ENCODE measurements at regions not wholly inside any gene's neighbourhood (a gene's known extent, or its start where the extent isn't known, plus 50 kb on each side); places are given as distances from the start of the nearest gene placed in this dataset.

GRCh38 chr7:94258418-94259300 lies 136.0 kb upstream of the COL1A2 start (continued):
- TF ChIP-seq, protein P1, sequence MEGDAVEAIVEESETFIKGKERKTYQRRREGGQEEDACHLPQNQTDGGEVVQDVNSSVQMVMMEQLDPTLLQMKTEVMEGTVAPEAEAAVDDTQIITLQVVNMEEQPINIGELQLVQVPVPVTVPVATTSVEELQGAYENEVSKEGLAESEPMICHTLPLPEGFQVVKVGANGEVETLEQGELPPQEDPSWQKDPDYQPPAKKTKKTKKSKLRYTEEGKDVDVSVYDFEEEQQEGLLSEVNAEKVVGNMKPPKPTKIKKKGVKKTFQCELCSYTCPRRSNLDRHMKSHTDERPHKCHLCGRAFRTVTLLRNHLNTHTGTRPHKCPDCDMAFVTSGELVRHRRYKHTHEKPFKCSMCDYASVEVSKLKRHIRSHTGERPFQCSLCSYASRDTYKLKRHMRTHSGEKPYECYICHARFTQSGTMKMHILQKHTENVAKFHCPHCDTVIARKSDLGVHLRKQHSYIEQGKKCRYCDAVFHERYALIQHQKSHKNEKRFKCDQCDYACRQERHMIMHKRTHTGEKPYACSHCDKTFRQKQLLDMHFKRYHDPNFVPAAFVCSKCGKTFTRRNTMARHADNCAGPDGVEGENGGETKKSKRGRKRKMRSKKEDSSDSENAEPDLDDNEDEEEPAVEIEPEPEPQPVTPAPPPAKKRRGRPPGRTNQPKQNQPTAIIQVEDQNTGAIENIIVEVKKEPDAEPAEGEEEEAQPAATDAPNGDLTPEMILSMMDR (IDR thresholded peaks at IDR 0.05): no peak
- TF ChIP-seq FOXM1 (IDR thresholded peaks at IDR 0.05; ENCODE audit: low read depth): no peak
- TF ChIP-seq FOXJ3 (CRISPR knock-in tag; IDR thresholded peaks at IDR 0.05): no peak
- no peak for TF ChIP-seq FOSL2 (IDR thresholded peaks at IDR 0.05; ENCODE audit: borderline replicate concordance, low read depth)
- TF ChIP-seq EP300 (IDR thresholded peaks at IDR 0.05; ENCODE audit: borderline replicate concordance in 1 of 2, low read depth in 1 of 2, low read length in 1 of 2): peak in 1 of 2 experiments; percentile 85; a peak in 1 of 4 replicates
- no peak for TF ChIP-seq REST (IDR thresholded peaks at IDR 0.05; ENCODE audit: low read depth, low read length)
- no peak for TF ChIP-seq GATA2 (CRISPR knock-in tag; IDR thresholded peaks at IDR 0.05)
- TF ChIP-seq MXI1 (IDR thresholded peaks at IDR 0.05; ENCODE audit: low read depth, low read length): peak; percentile 90
- TF ChIP-seq TEAD4 (IDR thresholded peaks at IDR 0.05; ENCODE audit: borderline replicate concordance, insufficient read depth): no peak
- TF ChIP-seq EZH2phosphoT487 (IDR thresholded peaks at IDR 0.05; ENCODE audit: borderline replicate concordance, low read depth): no peak
- TF ChIP-seq ELF1 (IDR thresholded peaks at IDR 0.05): no peak
- TF ChIP-seq NRF1 (IDR thresholded peaks at IDR 0.05; ENCODE audit: low read depth, low read length): no peak
- TF ChIP-seq SIN3A (IDR thresholded peaks at IDR 0.05; ENCODE audit: borderline replicate concordance, low read depth, low read length): no peak
- TF ChIP-seq, protein P2, sequence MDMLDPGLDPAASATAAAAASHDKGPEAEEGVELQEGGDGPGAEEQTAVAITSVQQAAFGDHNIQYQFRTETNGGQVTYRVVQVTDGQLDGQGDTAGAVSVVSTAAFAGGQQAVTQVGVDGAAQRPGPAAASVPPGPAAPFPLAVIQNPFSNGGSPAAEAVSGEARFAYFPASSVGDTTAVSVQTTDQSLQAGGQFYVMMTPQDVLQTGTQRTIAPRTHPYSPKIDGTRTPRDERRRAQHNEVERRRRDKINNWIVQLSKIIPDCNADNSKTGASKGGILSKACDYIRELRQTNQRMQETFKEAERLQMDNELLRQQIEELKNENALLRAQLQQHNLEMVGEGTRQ (IDR thresholded peaks at IDR 0.05; ENCODE audit: borderline replicate concordance, low read depth, low read length): no peak
- TF ChIP-seq, protein P3, sequence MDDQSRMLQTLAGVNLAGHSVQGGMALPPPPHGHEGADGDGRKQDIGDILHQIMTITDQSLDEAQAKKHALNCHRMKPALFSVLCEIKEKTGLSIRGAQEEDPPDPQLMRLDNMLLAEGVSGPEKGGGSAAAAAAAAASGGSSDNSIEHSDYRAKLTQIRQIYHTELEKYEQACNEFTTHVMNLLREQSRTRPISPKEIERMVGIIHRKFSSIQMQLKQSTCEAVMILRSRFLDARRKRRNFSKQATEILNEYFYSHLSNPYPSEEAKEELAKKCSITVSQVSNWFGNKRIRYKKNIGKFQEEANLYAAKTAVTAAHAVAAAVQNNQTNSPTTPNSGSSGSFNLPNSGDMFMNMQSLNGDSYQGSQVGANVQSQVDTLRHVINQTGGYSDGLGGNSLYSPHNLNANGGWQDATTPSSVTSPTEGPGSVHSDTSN (IDR thresholded peaks at IDR 0.05): no peak
- TF ChIP-seq IRF3 (IDR thresholded peaks at IDR 0.05; ENCODE audit: low read depth, low read length): no peak
- peak; percentile 91; the same call in 1 of the 2 replicates for TF ChIP-seq RCOR1 (IDR thresholded peaks at IDR 0.05; ENCODE audit: low read length)
- no peak for TF ChIP-seq MAX (IDR thresholded peaks at IDR 0.05; ENCODE audit: low read depth)
- no peak for TF ChIP-seq SMC3 (IDR thresholded peaks at IDR 0.05; ENCODE audit: low read depth, low read length)
- TF ChIP-seq TCF12 (IDR thresholded peaks at IDR 0.05): 0 out of 2 replicates have a peak, but pooled peaks have one; percentile 6

Measured in SK-N-SH (cell line).